PFSK-1 (cell line): ENCODE measurements at regions not wholly inside any gene's neighbourhood (a gene's known extent, or its start where the extent isn't known, plus 50 kb on each side); places are given as distances from the start of the nearest gene placed in this dataset.

ENCODE experiments used
- FOXP2 ChIP-seq: optimal IDR thresholded peaks from 2 replicates; pipeline ENCODE3; 2011; ENCODE audit warnings: borderline replicate concordance, control low read depth, inconsistent platforms; ENCODE audit not compliant: insufficient read depth; ENCODE audit errors: extremely low read length, extremely low read depth
- POLR2AphosphoS5 ChIP-seq: IDR thresholded peaks from 2 replicates; pipeline ENCODE4 v1.6.1; 2012; ENCODE audit warnings: low read depth, mild to moderate bottlenecking, control low read depth, low read length, moderate library complexity
- SIN3A ChIP-seq: IDR thresholded peaks from 2 replicates; pipeline ENCODE4 v1.6.1; 2012; ENCODE audit warnings: mild to moderate bottlenecking, low read length, moderate library complexity, borderline replicate concordance; ENCODE audit not compliant: insufficient read depth
- TAF1 ChIP-seq: IDR thresholded peaks from 2 replicates; pipeline ENCODE4 v1.6.1; 2012; ENCODE audit warnings: low read length, control low read depth, borderline replicate concordance; ENCODE audit not compliant: insufficient read depth
- TF ChIP-seq, protein P1 (sequence below), 2 experiments: IDR thresholded peaks; 2 replicates each; pipeline versions ENCODE4 v1.6.1 to v1.8.0; 2011 to 2012; ENCODE audit warnings: low read depth in 2 of 2, low read length in 2 of 2, control low read depth in 1 of 2, inconsistent platforms in 1 of 2, mild to moderate bottlenecking in 1 of 2, moderate library complexity in 1 of 2; ENCODE audit not compliant: insufficient read depth in 1 of 2

DNA sequence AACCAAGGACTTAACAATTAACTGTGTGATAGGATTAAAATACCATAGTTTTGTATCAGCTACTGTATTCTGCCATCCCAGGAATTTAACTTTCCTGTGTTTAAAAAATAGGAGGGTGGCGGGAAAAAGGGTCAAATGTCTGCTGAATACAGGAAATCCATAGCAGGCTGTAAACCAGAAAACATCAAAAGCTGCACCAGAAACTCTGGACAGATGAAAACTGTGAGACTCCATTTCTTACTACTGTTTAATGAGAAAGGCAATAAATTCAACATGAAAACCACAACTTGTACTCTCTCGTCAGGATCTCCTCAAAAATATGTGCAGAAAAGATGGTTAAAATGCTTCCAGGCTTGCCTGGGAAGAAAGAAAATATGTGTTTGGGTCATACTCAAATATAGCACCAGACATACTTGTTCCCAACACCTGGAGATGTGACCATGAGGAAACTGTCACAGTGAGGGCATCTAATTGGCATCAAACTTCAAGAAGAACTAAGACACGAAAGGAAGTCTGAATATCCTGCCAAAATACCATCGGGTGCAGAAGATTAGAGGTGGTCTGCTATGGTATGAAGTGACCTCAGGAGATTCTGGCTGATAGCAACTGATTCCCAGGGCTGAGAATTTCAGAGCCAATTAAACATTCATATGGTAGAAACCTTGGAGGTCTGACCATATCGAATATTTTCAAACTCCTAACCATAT lies 164.7 kb upstream of the TARS1 start:
- TF ChIP-seq POLR2AphosphoS5 = no peak
- no peak for TF ChIP-seq SIN3A
- TF ChIP-seq, protein P1, sequence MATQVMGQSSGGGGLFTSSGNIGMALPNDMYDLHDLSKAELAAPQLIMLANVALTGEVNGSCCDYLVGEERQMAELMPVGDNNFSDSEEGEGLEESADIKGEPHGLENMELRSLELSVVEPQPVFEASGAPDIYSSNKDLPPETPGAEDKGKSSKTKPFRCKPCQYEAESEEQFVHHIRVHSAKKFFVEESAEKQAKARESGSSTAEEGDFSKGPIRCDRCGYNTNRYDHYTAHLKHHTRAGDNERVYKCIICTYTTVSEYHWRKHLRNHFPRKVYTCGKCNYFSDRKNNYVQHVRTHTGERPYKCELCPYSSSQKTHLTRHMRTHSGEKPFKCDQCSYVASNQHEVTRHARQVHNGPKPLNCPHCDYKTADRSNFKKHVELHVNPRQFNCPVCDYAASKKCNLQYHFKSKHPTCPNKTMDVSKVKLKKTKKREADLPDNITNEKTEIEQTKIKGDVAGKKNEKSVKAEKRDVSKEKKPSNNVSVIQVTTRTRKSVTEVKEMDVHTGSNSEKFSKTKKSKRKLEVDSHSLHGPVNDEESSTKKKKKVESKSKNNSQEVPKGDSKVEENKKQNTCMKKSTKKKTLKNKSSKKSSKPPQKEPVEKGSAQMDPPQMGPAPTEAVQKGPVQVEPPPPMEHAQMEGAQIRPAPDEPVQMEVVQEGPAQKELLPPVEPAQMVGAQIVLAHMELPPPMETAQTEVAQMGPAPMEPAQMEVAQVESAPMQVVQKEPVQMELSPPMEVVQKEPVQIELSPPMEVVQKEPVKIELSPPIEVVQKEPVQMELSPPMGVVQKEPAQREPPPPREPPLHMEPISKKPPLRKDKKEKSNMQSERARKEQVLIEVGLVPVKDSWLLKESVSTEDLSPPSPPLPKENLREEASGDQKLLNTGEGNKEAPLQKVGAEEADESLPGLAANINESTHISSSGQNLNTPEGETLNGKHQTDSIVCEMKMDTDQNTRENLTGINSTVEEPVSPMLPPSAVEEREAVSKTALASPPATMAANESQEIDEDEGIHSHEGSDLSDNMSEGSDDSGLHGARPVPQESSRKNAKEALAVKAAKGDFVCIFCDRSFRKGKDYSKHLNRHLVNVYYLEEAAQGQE (IDR thresholded peaks at IDR 0.05; ENCODE audit: insufficient read depth in 1 of 2, low read depth in 2 of 2, low read length in 2 of 2) = no peak
- no peak for TF ChIP-seq TAF1
- no peak for TF ChIP-seq FOXP2
